ENCODE measurements at regions not wholly inside any gene's neighbourhood (a gene's known extent, or its start where the extent isn't known, plus 50 kb on each side); places are given as distances from the start of the nearest gene placed in this dataset.

- TF ChIP-seq, protein P1, sequence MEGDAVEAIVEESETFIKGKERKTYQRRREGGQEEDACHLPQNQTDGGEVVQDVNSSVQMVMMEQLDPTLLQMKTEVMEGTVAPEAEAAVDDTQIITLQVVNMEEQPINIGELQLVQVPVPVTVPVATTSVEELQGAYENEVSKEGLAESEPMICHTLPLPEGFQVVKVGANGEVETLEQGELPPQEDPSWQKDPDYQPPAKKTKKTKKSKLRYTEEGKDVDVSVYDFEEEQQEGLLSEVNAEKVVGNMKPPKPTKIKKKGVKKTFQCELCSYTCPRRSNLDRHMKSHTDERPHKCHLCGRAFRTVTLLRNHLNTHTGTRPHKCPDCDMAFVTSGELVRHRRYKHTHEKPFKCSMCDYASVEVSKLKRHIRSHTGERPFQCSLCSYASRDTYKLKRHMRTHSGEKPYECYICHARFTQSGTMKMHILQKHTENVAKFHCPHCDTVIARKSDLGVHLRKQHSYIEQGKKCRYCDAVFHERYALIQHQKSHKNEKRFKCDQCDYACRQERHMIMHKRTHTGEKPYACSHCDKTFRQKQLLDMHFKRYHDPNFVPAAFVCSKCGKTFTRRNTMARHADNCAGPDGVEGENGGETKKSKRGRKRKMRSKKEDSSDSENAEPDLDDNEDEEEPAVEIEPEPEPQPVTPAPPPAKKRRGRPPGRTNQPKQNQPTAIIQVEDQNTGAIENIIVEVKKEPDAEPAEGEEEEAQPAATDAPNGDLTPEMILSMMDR (IDR thresholded peaks at IDR 0.05): no peak
- TF ChIP-seq POLR2A (IDR thresholded peaks at IDR 0.05): no peak
These were observed 290.9 kb downstream of the CRPPA start for GRCh38 chr7:16130111-16131110.
